ENCODE measurements at regions not wholly inside any gene's neighbourhood (a gene's known extent, or its start where the extent isn't known, plus 50 kb on each side); places are given as distances from the start of the nearest gene placed in this dataset.

DNA sequence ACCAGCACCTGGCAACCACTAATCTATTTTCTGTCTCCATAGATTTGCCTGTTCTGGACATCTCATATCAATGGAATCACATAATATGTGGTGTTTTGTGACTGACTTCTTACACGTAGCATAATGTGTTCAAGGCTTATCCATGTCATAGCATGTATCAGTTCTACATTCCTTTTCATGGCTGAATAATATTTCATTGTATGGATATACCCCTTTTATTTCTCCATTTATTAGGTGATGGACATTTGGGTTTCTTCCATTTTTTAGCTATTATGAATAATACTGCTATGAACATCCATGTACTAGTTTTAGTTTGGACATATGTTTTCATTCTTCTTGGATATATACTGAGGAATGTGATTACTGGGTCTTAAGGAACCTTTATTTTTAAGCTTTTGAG is 78.0 kb upstream of the OLIG2 start:
- H3K4me3 ChIP-seq (ENCODE audit: low read depth, low read length): no peak overlapping the region
- TF ChIP-seq CTCF (IDR thresholded peaks at IDR 0.05; ENCODE audit: insufficient read depth, low read length): no peak
- DNase-seq (ENCODE audit: low read depth): no peak

DNA sequence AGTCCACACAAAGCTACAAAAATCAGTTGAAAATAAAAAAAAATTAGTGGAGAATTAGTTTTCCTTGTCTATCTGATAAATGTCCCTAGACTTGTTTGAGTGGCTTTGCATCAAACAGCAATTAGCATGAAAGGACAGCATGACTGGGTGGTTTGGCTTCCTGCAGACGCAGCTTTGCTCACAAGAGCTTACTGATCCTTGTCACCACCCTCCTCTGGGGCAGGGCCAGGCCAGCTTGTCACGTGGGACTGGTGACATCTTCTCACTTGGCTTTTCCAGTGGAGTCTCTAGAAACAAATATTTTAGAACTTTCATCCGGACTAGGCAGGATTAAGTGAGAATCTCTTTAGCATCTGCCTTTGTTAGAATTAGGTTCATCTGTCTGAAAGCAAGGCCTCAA is 76.0 kb upstream of the OLIG2 start:
- no peak for DNase-seq (ENCODE audit: low read depth)
- no peak overlapping the region for H3K4me3 ChIP-seq (ENCODE audit: low read depth, low read length)
- no peak for TF ChIP-seq CTCF (IDR thresholded peaks at IDR 0.05; ENCODE audit: insufficient read depth, low read length)

DNA sequence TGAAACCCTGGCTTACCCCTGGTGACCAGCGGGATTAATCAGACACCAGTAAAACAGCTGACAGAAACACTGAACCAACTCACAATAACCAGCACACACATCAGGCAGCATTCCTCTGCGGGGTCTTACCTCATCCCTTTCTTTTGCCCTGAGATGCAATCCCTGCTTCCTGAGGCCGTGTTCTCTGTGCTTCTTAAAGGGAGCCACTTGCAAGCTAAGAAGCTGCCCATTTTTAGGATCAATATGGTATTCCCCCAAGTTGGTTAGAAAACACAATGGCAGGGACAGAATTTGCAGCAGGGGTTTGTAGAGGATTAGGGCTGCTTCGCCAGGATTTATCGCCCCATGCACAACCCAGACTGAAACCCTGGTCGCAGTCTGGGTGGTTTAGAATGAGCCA is 74.7 kb upstream of the OLIG2 start:
- no peak for DNase-seq (ENCODE audit: low read depth)
- no peak overlapping the region for H3K4me3 ChIP-seq (ENCODE audit: low read depth, low read length)
- TF ChIP-seq CTCF (IDR thresholded peaks at IDR 0.05; ENCODE audit: insufficient read depth, low read length): no peak

GRCh38 chr21:32954353-32954752 is 71.4 kb upstream of the OLIG2 start:
- no peak for DNase-seq (ENCODE audit: low read depth)
- TF ChIP-seq CTCF (IDR thresholded peaks at IDR 0.05; ENCODE audit: insufficient read depth, low read length): no peak

DNA sequence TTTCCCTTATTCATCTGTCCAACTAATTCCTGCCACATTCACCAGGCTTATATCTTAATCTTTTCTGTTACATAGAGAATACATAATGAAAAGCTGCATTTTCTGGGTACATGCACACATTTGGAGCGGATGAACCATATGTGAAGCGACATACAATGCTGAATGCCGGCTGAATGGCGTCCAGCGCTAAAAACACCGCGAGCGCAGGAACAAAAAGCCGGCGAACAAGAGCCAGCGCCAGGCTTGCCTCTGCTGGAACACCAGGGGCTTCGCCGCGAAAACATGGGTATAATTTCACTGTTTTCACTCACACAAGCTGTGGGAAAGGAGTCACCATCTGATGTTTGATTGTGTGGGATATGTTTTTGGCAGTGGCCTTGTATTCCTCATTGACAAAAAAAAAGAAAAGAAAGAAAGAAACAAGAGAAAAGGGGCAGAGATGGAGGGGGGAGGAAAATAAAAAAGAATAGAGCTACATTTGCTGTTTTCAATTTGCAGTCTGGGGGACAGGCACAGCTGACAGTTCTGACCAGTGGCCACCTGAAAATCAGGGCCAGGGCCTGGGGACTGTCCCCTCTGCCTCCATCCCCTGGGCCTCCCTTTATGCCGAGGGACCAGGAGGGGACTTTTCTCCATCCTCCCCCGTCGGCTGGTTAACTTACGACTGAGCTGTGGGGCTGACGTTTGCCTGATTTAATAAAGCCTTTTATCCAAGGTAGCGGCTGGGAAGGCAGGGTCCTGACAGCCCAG is 70.2 kb upstream of the OLIG2 start:
- no peak for DNase-seq (ENCODE audit: low read depth)
- TF ChIP-seq CTCF (IDR thresholded peaks at IDR 0.05; ENCODE audit: insufficient read depth, low read length): no peak
- no peak overlapping the region for H3K4me3 ChIP-seq (ENCODE audit: low read depth, low read length)

More at GRCh38 chr21:32954353-32954752, 71.4 kb upstream of the OLIG2 start:
- H3K4me3 ChIP-seq (ENCODE audit: low read depth, low read length): no peak overlapping the region

- no peak for TF ChIP-seq CTCF (IDR thresholded peaks at IDR 0.05; ENCODE audit: insufficient read depth, low read length)
- no peak overlapping the region for H3K4me3 ChIP-seq (ENCODE audit: low read depth, low read length)
- no peak for DNase-seq (ENCODE audit: low read depth)
Observed at GRCh38 chr21:32956061-32956656, 69.6 kb upstream of the OLIG2 start.

All from fibroblast of the aortic adventitia (primary cell).